ENCODE measurements at regions not wholly inside any gene's neighbourhood (a gene's known extent, or its start where the extent isn't known, plus 50 kb on each side); places are given as distances from the start of the nearest gene placed in this dataset.
A peak's percentile ranks its signal among the peaks of the same experiment; 100 is the strongest.
"Not testable (repeated sequence)": the region's sequence is repeated elsewhere in the genome, so short reads cannot be mapped to it uniquely, and the experiment has no call there.

DNA sequence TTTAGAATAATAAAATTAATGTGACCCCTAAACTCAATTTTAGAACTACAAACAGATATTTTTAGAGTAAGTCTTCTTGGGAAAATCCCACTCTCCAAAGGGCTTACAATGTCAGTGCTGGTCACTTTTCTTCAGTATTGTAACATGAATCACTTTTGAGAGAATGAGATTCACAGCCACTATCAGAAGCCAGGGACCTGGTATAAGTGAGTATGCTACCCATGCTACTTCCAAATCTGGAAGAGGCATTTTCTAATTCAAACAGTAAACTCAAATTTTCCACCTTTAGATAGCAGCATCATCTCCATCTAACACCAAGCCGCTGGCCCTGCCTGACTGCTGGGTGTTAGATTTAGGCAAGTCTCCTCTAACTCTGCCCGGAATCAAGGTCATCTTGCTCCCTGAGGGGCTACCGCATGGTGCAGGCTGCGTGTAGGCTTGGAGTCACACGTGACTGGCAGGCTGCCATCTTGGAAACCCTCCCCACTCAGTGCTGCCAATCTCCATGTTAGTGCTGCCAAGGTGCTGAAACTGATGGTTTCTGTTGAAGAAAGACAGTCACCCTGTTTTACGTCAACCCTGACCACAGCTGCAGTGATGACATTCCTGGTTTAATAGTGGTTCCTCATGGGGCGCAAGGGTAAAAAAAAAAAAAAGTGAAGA lies 882.9 kb upstream of the B3GALT2 start:
- no peak for DNase-seq (ENCODE audit: low spot score)

DNA sequence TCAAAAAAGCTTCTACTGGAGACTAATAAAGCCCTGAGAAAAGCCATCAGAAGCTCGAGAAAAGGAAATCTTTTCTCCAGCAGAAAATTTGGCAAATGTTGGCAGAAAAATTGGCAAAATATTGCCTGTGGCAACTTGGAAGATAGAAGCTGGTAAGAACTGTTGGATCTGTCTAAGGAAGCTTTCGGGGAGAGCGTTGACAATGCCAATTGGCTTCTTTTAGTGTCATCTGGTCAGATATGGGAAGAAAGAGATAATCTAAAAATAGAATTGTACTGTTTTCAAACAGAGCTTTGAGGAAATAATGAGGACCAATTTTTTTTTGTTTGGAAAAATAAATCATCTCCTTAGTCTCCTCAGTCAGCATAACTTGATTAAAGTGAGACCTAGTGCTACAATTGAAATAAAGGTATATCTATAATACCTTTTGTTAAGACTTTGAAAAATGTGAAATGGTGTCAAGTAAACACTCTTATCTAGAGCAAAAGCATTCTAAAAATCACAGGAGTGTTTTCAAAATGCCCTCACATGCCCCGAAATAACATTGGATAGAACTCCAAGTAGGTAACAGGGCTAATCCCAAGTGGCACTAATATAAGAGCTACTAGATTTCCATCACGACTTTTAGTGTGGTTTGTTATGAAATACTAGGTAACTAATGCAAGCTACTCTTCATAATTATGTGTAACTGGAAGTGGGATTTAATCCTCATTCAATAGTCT lies 882.2 kb upstream of the B3GALT2 start:
- no peak for DNase-seq (ENCODE audit: low spot score)

DNA sequence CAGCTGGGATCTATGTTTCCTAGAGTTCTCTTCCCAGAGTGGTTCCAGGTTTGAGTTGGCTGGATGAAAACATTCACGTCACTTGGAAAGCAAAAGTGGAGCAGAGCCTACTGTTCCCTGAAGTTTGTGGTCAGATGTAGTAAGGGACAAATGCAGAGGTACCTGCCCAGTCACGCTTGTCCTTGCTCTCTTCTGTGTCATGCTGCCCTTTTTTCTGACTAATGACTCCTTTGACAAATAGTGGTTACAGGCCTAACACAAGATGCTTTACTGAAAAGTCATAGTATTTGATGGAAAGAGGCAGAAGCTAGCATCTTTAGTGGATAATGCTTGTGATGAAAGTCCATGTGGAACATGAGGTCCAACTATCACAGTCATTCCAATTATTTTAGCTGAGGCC lies 881.4 kb upstream of the B3GALT2 start:
- no peak for DNase-seq (ENCODE audit: low spot score)

DNA sequence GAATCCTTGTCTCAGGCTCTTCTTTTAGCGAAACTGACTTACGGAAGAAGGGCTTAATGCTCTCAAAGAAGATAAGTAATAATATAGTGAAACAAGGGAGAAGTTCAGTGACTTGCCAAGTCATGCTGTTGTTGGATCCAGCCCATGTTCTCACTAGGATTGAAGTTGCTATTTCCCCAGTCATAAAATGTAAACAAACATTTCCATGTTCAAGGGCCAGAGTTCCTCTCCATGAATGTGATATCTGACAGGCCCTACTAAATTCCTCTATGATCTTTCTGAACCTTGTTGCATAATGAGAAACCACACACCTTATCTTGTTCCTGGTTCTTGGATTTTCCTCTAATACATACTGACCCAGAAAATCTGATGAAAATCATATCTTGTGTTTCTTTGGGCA lies 876.5 kb upstream of the B3GALT2 start:
- DNase-seq (ENCODE audit: low spot score) = no peak

DNA sequence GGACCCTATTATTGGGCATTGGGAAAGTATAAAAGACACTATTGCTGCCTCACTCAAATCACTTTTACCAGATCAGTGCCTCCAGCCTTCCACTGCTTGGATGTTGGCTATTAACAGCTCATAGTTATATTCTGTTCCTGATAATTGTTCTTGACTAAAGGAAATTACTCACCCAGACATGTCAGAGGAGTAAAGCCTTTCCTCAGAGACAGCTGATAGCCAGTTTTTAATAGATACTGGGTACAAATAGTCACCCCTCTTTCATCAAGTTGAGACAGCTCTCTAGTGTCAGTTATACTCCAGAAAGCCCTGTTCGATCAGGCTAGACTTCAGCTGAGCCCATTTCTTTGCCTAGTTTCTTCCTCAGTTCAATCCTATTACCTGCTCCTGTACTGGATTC lies 876.1 kb upstream of the B3GALT2 start:
- no peak for DNase-seq (ENCODE audit: low spot score)

DNA sequence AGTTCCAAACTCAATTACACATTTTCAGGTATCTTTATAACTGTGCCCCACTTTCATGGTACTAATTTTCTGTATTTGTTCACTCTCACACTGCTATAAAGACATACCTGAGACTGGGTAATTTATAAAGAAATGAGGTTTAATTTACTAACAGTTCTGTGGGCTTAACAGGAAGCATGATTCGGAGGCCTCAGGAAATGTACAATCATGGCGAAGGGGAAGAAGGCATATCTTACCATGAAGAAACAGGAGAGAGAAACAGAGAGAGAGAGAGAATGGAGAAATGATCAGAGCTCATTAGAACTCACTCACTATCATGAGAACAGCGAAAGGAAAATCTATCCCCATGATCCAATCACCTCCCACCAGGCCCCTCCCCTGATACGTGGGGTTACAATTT lies 874.1 kb upstream of the B3GALT2 start:
- DNase-seq (ENCODE audit: low spot score) = no peak

DNA sequence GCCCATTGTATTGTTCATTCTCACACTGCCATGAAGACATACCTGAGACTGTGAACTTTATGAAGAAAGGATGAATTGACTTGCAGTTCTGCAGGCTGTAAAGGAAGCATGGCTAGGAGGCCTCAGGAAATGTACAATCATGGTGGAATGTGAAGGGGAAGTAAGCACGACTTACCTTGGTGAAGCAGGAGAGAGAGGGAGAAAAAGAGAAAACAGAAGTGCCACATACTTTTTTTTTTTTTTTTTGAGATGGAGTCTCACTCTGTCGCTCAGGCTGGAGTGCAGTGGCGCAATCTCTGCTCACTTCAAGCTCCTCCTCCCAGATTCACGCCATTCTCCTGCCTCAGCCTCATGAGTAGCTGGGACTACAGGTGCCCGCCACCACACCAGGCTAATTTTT lies 871.9 kb upstream of the B3GALT2 start:
- not testable (repeated sequence) for DNase-seq (ENCODE audit: low spot score)

DNA sequence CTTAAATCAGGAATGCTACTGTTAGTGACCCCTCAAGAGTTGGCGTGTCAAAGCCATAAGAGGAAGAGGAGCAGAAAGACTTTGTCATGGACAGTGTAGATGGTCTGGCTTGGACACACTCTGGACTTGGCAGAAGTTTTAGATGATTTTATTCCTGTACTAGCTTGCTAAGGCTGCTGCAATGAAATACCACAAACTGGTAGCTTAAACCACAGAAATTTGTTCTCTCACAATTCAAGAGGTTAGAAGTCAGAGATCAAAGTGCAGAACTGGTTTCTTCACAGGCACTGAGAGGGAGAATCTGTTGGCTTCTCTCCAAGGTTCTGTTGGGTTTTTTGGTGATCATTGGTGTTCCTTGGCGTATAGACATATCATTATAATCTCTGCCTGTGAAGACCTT lies 869.8 kb upstream of the B3GALT2 start:
- DNase-seq (ENCODE audit: low spot score) = no peak

DNA sequence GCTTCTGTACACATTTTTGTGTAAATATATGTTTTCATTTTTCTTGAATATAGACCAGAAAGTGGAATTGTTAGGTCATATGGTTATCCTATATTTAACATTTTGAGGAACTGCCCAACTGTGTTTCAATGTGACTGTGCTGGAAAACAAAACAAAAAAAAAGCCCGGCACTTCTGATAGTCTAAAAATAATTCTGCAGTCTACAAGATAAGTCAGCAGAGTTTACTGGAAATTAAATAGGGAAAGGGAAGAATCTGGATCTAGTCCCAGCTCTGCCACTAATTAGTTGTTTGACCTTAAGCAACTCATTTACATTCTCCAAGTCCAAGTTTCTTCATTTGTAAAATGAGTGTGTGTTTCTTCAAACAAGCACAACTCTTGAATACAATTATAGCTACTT lies 869.1 kb upstream of the B3GALT2 start:
- no peak for DNase-seq (ENCODE audit: low spot score)

DNA sequence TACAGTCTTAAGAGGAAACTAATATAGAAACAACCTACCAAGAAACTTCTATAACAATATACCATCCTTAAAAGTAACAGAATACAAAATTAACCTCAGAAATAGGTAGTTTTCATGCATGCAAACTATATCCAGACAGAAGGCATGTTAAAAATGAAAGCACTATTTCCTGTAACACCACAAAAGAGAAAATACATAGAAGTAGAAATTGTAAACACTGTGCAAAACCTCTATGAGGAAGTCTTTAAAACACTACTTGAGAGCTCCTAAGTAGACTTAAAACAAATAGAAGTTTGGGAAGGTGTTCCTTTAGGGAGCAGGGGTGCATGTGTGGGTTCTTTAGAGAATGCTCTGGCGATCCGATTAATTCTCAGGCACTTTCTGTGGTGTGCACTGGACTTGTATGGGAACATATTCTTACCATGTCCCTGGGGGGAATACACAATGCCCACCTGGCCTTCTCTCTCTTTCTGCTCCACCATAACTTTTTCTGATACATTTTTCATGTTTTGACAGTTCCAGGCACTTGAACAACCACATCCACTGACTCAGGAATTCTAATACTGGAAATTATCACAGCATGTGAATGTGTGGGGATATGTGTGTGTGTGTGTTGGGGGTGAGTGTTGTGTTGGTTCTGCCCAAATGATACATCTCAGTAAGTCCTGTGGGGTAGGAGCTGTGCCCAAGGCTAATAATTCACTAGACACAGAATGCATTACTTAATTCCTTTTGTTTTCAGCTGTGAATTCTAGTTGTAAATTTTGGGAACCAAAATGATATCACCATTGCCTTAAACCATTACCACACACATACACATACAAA lies 866.3 kb upstream of the B3GALT2 start:
- no peak for DNase-seq (ENCODE audit: low spot score)

DNA sequence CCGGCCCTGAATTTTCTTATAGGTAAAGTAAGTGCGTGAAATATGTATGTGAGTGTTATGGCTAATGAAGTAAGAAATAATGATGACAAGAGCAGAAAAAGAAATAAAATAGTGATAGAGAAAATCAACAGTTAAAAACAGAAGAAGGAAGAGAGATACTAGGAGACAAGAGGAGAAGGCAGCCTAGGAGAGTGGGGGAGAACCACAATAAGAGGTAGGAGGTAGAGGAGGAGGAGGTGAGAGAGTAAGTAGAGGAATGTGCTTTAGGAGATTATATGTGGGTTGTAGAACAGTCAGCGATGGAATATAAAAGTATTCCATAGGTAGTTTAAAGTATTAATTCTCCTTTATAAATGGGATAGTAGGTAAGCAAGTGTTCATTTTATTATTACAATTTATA lies 861.5 kb upstream of the B3GALT2 start:
- no peak for DNase-seq (ENCODE audit: low spot score)

DNA sequence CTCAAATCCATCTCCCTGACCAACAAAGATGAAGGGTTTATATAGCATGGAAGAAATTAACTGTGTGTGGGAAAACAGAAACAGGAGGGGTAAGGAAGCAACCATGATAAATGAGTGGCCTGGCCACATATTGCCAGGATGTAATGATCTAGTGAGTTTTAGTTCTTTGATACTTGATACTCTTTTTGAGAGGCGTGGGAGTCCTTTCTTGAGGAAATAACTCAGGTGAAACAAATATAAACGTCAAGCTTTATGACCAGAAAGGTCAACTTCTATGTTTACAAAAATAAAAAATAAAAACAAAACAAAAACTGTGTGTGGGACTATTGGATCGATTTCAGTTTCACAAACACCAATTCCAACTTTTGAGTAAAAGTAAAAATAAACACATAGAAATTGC lies 860.8 kb upstream of the B3GALT2 start:
- no peak for DNase-seq (ENCODE audit: low spot score)

DNA sequence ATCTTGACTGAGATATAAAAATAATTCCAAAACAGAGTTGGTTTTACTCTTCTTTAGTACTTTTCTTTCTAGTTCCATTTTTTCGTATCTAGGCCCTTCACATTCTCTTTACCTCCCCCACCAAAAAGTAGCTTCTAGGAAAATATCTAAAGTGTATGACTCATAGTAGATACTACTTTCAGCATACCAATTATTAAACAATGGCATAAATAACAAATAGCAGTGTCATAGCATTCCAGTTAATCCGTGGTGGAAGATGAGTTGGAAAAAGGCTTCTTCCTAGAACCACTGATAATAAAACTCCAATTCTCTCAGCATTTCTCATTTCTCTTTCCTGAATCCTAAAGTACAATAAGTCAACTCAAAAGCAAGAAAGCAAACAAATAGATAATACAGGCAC lies 859.0 kb upstream of the B3GALT2 start:
- DNase-seq (ENCODE audit: low spot score) = no peak

DNA sequence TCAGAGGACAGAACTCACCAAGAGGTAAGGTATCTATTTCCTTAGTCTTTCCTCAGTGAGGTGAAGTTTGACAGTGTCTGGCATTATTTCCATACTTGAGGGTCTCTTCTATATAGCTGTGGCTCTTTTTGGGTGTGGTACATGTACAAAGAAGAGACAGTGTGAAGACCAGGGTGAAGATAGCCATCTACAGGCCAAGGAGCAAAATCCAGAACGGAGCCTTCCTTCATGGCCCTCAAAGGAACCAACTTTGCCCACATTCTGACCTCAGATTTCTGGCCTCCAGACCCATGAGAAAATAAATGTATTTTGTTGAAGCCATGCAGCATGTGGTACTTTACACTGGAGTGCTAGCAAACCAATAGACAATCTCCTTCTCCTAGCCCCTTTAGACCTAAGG lies 858.5 kb upstream of the B3GALT2 start:
- DNase-seq (ENCODE audit: low spot score) = no peak

DNA sequence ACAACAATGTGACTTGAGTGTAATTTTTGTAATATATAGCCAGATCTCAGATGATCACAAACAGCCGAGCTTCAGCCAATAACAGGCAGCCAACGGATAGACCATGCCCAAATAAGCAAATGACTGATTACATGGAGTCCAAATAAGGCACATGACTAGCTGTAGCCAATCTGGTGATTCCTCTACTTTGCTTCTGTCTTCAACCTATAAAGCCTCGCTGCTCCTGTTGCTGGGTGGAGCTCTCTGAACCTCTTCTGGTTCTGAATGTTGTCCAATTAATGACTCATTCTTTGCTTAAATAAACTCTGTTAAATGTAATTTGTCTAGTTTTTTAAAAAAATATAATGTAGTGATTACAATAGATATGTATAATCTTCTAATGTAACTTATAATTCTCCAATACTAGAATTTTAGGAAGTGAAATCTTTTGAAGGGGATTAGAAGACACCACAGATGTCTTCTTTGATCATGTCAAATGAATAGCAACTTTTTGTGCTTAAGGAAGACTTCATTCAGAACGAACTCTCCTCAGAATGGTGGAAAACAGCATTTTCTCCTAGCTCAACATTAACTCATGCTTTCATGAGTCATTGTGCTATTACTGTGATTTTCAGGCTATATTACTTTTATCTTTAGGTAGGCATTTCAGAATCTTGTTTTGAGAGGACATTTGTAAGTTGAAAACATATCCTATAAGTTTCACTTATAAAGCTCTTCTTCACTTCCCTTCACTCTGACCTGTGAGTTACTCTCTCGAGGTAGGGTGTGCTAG lies 857.8 kb upstream of the B3GALT2 start:
- no peak for DNase-seq (ENCODE audit: low spot score)

DNA sequence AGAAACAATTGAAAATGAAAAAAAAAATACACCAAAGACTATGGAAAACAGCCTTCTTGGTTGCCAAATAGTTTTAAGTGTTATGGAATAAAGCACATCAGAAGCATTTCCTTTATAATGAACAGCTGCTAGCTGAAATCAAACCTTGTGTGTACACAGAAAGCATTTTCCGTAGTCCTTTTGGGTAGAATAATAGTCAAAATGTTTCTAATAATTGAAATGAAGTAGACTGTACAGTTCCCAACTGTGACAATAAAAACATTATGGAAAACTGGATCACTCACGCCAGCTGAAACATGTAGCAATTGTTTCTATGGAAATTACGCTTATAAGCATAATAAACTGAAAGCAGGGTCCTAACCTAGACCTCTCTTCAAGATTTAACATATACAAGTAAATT lies 856.3 kb upstream of the B3GALT2 start:
- DNase-seq (ENCODE audit: low spot score) = no peak

DNA sequence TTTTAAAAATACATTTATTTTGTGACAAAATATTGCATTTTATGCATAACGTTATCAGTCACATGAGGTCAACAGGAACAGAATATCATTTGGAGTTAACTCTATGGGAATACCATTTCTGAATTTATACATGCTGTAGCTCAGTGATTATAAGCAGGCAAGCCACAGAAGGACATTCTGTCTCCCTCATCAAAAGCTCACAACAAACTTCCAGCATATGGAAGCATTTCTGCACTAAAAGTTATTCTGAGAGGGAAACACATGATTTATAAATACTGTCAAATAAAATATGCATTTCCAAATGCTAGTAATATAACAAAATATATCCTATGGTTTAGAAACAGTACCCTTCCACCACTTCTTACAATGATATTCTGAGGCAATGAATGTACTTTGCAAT lies 854.1 kb upstream of the B3GALT2 start:
- no peak for DNase-seq (ENCODE audit: low spot score)

DNA sequence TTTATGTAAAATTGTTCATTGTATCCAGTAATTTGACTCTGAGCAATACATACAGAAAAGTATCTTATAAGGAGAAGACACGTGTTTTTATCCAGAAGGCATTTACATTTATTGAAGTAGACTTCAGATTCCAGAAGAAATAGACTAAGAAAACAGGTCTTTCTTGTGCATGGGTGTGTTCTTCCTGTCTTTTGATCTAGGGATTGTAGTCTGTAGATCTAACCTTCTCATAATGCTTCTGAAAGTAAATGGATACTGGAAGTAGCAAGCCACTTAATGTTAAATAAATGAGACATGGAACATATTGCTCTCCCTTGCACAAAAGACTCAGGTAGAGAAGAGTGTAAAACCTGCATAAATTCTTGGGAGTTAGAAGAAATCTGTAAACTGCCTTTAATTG lies 853.2 kb upstream of the B3GALT2 start:
- DNase-seq (ENCODE audit: low spot score) = no peak

DNA sequence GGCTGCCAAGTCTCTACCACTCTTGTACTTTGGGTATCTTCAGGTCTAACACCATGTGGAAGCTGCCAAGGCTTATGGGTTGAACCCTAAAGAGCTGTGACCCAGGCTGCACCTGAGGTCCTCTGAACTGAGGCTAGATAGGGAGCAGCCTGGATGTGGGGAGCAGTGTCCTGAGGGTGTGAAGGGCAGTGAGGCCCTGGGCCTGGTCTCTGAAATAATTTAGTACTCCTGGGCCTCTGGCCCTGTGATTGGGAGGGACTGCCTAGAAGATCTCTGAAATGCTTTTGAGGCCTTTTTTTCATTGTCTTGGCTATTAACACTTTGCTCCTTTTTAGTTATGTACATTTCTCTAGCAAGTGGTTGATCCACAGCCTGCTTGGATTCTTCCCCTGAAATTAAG lies 847.2 kb upstream of the B3GALT2 start:
- no peak for DNase-seq (ENCODE audit: low spot score)

DNA sequence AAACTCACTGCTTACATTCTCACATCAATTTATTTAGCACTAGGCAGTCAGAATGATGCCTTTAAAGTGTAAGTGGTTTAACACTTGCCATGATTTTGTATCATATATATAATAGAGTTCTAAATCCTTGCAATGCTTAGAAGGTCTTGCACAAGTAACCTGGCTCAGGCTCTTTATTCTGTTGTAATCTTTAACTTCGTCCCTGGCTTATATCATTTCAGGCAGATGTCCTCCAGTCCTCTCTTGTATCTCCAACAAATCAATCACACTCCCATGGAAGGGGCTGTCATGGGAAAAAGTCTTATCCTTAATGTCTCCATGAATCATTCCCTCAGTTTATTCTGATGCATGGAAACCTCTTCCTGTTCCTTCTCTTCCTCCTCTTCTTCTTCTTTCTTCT lies 841.6 kb upstream of the B3GALT2 start:
- DNase-seq (ENCODE audit: low spot score) = no peak

DNA sequence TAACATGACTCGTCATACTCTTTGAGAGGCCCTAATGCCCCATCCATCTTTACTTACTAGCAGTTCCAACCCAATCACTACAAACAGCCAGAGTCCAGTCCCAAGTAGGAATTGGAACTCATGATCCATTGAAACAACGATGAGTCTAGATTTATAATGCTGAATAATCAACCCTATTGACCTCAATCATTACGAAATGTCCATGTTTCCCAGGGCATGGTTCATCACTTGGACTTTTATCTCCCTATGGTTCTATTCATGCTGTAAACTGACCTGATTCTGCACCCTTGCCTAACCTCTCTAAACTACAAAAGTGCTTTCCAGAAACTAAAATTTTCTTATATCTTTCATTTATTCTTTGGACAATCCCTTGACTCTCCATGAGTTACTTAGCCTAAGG lies 840.0 kb upstream of the B3GALT2 start:
- DNase-seq (ENCODE audit: low spot score) = no peak

DNA sequence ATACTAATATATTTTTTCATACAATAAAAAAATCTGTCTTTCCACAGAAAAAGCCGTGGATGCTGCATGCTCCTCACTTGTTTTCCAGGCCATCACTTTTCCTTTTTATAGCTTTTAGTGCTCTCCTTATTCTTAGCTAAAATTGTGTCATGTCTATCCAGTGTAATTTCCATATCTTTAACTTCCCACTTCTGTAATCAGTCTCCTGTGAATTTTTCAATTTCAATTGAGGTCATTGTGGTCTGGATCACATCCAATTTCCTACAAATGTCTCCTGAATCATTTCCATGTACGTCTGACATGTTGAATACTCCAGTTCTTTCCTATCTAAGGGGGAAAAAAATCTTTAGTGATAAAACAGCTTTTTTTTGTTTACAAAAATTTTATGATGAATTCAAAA lies 838.2 kb upstream of the B3GALT2 start:
- peak; percentile 35 for DNase-seq (ENCODE audit: low spot score)

DNA sequence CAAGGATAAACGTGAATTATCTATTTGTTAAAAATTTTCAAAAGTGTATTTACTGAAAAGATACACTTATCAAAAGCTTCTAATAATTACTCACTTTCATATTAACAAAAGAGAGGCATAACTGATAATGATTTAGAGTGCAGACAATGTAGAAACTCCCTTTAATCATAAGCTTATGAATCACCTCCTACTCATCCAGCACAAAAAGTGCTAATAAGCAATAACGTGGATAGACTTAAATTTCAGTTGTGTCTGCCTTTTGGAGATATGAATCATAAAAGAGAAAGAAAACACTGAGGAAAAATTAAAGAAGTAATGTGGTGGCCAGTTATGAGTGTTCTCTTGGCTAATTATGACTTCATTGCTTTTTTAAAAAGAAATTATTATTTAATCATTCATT lies 827.6 kb upstream of the B3GALT2 start:
- peak; percentile 56 for DNase-seq (ENCODE audit: low spot score)

Measured in RKO (cell line).